T1000 (cell line): ENCODE measurements at regions not wholly inside any gene's neighbourhood (a gene's known extent, or its start where the extent isn't known, plus 50 kb on each side); places are given as distances from the start of the nearest gene placed in this dataset.
"Not testable (repeated sequence)": the region's sequence is repeated elsewhere in the genome, so short reads cannot be mapped to it uniquely, and the experiment has no call there.

Experiments used
- DNase-seq: peaks from one replicate; lab custom pipeline; 2025; ENCODE audit warnings: mixed read lengths; lab: John Stamatoyannopoulos, UW

DNA sequence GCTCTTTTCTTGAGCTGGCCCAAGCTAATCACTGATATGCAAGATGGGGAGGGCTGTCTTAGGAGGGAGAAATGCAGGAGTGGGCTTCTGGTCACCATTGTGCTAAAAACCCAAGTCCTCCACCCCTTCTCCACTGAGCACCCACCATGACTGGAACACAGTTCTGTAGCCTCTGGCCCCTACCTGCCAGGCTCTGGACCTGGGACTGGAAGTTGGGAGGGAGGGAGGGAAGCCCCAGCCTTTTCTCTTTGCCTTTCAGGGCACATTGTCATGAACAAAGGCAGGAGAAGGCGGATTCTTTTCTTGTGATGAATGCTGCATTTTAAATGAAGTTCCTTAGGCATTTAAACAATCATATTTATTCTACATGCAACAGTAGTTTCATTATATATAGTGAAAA, 559.1 kb upstream of the TRPC7 start:
- DNase-seq: no peak

DNA sequence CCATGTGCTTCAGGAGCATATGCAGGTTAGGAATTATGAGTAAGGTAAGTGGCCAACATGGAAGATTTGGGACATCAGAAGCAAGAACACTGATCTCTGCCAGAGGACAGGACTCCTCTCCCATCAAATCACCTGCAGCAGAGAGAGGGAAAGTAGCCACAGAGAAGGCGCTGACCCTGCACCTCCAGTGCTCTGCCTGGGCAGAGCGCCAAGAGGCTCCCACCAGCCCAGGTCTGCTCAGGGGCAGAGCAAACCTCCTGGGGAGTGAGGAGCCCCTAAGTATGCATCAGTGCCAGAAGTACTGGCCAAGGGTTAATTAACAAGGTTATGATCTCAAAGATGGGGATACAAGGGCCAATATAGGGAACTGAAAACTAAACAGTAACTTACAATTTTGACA, 545.3 kb upstream of the TRPC7 start:
- DNase-seq: no peak

DNA sequence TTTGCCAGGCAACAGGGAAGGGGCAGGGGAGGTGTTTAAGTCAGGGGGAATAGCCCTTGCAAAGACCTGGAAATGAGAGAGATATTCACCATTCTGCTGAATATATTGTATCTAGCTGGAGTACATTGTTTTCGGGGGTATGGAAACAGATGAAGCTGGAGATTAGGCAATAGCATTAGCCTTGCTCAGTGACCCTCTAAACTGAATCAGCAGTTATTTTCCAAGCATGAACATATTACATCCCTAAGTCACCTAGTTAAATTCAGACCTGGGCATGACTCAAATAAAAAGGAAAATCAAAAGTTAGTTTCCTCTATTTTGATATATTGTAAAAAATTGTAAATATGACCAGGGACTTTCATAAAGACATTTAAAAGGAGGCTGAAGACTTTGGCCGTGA, 544.6 kb upstream of the TRPC7 start:
- no peak for DNase-seq

DNA sequence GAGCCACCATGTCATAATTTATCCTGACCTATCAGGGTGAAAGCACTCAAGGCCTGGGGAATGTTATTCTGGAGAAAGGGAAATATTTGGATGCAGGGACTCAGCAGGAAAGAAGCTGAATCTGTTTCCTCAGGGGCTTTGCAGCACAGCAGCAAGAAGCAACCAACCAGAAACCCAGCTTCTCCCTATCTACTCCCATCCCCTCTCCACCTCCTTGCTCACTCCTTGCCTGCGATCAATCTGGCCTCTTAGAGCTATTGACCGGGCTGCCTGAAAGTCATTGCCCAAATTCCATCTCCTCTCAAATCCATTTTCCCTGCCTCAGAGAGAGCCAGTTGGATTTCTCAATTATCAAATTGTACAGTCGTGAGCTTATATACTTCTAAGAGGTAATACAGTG, 542.0 kb upstream of the TRPC7 start:
- DNase-seq: no peak

DNA sequence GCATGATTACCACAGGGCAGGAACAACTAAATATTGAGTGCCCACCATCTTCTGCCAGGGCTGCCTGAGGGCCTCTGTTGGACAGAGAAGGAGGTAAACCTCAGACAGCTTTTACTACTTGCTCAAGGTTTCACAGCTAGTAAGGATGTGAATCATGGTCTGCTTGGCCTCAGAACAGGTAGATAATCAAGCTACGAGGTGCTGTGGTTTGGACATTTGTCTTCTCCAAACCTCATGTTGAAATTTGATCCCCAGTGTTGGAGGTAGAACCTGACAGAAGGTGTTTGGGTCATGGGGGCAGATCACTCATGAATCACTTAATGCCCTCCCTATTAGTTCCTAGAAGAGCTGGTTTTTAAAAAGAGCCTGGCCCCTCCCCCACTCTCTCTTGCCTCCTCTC, 541.2 kb upstream of the TRPC7 start:
- no peak for DNase-seq

DNA sequence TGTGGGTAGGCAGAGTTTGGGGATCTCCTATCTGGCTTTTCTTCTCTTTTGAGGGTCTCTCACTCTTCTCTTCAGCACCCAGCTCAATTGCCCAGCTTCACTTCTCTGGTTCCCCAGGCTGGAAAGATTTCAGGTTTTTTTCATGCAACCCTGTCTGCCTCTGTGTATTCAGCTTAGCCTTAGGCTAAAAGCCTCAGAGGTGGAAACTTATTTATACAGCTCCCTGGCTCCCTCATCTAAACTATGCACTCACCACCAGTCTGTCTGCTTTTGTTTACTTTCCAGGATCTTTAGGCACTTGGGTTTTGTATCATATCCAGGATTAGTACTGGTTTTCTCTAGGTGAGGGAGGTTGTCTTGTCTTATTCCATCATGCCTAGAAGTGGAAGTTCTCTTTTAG, 540.2 kb upstream of the TRPC7 start:
- DNase-seq: no peak

DNA sequence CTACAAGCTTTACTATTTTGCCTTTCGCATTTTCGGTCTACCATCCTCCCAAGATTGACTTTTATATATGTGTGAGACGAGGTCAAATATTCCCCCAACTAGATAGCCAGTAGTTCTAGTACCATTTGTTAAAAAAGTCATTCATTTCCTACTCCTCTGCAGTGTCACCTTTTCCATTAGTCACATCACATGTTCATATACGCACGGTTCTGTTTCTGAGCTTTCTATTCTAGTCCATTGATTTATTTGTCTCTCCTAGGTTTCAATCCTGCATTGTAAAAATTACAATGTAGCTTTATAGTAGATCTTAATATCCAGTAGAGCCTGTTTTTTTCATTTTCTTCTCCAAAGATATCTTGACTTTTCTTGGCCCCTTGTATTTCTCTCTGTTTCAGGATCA, 528.7 kb upstream of the TRPC7 start:
- DNase-seq: no peak

DNA sequence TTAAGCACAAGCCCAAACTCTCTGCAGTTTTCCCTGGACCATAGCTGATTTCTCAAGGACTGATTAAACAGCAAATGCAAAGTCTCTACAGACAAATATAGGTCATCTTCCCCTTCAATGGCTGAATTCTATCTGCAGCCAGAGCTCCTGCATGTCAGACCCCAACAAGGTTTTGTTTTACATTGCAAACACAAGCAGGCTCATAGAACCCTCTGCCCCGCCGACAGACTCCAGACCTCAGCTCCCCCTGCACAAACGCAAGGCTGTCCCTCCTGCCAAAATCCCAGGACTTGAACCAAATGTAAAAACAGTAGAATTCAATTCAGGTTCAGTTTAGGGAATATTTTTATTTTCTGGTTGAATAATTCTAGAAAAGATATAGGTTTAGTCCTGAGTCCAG, 526.7 kb upstream of the TRPC7 start:
- DNase-seq: no peak

DNA sequence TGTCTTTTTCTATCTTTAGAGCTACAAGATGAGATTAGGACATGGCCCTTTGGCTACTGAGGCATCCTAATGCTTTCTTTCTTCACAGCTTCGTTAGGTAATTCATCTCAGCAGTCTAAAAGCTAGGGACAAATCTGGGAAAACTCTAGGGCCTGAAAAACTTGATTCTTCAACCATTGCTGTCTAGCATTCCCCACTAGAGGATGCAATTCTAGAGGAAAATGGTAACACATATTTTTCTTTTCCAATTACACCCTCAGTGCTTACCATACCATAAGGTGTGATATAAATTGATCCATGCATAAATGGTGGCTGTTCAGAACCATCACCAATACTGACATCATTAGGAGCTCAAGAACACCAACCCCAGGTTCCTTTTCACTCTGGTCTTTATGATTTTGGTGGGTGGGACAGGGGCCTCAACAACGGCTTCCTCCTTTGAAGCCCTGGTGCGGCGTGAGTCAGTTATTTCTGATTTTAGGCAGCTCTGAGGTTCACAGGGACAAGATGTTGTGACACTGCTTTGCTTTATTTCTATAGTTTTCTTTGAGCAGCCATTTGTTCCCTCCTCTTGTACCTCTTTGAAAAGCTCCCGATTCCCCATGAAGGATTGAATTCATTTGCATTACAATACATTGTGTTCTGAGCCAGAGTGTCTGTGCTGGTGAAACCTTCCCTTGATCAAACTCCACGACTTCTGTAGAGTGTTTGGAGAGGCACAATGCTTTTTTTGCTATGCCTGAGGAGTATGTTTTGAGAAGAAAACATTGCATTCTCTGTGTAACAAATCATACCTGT, 526.0 kb upstream of the TRPC7 start:
- DNase-seq: no peak

DNA sequence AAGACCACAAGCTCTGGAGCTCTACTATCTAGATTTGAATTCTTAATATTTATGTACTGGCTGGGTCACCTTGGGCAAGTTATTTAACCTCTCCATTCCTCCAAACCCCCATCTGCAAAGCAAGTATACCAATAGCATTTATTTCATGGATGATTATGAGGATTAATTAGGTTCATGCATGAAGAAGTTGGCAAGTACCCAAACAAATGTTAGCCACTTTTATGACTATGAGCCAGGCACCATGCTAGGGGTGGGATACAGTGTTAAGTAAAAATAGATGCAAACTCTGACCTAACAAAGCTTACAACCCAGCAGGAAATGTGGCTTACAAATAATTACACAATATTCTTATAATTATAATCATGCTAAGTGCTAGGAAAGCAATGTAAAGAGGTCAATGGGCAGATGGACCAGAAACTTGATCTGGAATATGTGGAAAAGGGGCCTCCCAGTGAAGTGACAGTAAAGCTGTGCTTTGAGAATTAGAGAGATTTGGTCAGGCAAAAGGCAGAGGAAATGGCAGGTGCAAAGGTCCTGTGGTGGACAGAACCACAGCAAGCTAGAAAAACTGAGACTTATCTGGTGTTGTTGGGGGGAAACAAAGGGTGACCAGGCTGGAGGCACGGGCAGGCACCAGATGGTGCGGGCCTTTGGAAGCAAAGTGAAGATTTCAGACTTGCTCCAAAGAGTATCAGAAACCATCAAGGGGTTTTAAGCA, 525.2 kb upstream of the TRPC7 start:
- DNase-seq: no peak

DNA sequence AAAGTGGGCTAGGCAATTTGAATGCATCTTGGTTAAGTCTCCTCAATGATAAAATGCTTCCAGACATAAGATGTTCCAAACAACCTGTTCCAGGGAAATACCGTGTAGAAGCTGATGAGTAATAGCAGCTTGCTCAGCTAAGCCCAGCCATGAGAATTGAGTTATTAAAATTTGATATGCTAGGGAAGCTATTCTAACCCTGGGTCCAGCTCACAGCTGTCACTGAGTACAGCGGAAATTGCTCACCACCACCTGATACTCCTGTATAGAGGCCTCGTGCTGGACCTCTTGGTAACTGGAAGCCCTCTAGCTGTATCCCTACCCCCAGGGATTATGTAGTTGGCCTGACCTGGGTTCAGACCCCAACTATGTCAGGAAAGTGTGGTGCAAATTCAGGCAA, 521.3 kb upstream of the TRPC7 start:
- no peak for DNase-seq

DNA sequence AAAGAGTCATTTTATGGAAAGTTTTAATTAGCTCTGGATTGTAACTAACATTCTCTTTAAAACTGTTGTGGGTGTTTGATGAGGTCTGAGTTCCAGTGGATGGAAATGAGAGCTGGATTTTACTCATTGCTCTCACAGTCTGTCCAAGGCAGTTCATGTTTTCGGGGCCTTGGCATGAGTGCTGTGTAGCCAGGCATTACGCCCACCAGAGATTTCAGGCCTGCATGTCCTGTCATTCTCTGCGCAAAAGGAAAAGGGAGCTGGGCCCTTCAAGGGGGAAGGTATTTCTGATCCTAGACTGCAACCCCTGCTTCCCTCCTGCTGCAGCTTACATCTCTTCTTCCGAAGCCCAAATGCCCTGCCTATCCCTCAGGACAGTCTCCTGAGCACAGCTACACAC, 499.6 kb upstream of the TRPC7 start:
- DNase-seq: no peak

DNA sequence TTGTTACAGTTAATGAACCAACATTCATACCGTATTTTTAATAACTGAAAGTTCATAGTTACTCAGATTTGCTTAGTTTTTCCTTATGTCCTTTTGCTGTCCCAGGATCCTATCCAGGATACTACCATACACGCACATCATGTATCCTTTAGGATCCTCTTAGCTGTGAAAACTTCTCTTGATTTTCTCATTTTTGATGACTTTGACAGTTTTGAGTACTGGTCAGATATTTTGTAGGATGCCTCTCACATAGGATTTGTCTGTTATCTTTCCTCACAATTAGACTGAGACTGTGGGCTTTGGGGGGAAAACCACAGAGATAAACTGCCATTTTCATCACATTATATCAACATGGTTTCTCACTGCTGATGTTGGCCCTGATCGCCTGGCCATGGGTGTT, 491.3 kb upstream of the TRPC7 start:
- no peak for DNase-seq

DNA sequence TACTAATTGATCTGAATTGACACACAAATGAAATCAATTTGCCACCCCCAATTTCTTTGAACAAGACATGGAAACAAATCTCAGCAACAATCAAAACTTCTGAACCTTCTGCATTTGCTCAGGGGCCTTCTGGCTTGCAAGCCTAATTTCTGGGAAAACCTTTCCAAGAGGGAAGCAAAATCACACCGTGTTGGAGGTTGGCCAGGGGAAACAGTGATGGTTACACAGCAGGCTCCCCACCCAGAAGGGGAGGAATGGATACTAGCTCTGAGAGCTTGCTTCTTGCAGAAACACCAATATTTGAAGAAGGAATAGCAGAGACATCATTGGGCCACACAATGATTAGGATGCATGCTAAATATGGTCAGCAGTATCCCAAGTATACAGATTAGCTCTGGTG, 488.6 kb upstream of the TRPC7 start:
- DNase-seq: no peak

DNA sequence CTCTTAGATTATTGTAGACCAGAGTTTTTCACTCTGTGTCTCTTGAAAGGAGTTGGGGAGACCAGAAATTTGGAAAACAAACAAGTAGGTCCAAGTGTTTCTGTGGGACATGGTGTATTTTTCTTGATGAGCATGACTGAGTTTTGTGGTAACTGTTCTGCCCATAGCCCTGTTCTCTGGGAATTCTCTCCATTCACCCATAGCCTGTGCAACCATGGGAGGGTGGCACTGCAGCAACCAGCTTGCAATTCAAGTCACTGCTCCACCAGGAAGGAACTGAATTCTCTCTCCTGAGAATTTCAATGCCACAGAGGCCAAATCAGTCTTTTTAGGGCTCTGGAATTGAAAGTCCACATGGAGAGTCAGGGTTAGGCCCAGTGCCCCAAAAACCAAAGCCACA, 475.3 kb upstream of the TRPC7 start:
- DNase-seq: no peak

DNA sequence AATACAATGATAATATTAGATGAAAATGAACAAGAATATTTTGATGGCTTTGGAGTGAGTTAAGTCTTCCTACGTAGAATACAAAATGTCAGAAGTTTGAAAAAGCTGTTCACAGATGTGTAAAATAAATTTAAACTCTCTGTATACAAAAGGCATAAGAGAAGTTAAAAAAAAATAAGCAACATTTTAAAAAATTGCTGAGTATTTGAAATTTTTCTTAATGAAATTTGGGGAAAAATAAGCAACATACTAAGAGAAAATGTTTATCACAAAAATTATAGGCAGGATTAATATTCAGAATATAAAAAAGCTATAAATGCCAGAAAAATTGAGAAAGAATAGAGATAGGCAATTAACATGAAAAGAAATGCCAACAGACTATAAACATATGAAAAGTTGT, 470.7 kb upstream of the TRPC7 start:
- no peak for DNase-seq

DNA sequence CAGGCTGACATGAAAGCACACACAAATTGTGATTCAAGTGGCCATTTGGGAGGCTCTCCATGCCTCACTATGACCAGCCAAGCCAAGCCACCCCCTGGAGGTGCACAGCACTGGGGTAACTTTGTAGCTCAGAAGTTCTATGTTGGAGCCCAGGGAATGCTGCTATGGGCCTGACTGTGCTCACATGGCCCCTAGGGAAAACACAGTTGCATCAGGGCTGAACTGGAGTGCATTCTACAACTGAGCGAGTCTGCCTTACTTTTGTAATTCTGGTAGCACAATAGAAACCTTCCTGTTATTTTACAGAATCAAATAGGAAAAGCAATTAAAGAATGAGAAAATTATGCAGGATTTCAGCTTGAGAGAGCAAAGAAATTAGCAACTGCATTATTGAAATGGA, 455.5 kb upstream of the TRPC7 start:
- DNase-seq: no peak

DNA sequence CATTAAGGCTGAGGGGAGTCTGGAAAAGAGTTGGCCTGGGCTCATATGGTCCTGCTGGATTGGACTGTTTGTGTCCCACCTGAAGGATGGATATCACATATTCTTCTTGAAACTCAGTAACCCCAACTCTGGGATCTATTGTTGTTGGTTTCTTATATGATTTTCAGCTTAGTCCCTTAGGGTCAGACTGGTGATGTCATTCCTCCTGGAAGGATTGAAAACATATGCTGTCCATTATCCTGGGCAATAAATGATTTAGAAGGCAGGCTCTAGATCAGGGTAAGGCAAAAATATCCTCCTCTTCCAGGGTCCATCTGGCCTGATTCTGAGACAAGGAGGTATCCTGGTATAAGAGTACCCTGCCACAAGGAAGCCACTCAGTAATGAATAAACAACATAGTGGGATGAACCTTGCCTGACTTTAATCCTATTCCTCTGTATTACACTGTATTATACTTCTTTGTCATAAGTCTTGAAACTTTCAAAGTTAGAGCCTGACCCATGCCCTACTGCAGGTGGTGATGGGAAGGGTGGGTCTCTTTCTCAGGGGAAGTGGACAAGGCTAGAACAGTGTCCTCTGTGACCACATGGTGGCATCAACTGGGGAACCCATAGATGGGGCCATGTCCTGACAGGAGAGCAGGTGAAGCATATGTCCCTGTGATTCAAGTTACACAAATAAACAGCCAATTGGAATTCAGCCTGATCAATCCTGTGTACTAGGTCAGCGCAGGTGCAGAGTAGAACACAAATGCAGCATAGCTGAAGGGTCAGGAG, 454.4 kb upstream of the TRPC7 start:
- DNase-seq: no peak

DNA sequence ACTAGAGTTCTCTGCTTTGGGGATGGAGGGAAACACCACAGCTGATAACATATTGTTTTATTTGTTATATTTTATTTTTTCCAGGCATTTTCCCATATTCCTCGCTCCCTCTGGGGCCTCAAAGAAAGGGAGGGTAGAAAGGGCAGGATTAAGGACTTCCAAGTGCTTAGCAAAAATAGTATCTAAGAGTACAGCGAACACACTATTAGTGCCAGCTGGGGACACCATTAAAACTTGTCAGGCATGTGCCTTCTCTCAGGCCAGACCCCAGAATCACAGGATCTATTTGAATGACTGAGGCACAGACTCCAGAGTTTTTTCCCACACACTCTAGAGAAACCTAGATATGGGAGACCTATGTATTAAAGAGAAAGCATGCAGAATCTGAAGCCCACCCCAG, 451.0 kb upstream of the TRPC7 start:
- no peak for DNase-seq

DNA sequence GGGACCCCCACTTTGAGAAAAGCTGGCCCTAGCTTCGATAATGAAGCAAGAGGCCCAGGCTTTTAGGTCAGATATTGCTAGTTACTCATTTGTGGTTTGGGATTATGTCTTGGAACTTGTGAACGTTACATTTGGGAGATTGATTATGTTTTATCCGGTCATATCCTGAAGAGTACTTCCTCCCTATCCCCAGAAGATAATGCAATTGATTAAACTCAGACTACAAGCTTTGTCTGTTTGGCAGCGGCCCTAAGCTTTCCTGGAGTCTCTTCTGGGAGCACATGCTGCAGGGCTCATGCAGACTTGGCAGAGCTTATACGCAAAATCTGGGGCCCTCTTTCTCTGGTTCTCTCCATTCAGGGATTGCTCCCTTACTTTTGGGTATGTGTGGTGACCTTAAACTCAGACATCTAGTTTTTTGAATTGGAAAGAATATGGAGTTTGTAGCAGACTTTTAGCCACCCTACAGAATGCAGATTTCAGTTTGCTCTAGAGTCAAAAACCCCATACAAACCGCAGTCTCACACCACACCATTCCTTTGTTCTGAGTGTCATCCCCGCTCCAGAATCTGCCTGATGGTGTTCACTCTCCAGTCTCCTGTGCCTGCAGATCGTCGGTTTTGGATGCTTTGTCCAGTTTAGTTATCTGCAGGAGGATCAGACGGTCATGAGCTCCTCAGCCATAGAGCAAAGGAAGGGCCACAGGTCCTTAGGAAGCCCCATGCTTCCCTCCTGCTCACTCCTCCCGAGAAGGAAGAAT, 449.5 kb upstream of the TRPC7 start:
- DNase-seq: no peak

DNA sequence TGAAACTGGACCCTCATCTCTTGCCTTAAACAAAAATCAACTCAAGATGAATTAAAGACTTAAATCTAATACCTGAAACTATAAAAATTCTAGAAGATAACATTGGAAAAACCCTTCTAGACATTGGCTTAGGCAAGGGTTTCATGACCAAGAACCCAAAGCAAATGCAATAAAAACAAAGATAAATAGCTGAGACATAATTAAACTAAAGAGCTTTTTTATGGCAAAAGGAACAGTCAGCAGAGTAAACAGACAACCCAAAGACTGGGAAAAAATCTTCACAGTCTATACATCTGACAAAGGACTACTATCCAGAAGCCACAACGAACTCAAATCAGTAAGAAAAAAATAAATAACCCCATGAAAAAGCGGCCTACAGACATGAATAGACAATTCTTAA, 446.9 kb upstream of the TRPC7 start:
- not testable (repeated sequence) for DNase-seq

DNA sequence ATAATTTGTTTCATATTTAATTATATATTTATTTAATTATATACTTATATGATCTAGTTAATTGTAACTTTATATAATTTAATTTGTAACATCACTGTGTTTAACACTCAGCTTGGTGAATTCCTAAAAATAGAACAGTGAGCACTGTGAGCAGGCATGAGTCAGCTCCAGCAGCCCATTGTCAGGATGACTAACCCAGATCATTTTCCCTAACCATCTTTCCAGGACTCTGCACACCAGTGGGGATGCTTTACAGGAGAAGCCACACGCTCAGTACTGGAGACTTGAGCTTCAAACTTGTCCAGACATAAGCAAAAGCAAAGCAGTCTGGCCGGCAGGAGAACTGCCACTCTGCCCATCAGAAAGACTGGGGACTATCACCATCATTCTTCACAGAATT, 446.2 kb upstream of the TRPC7 start:
- DNase-seq: peak; percentile 46
